Islet of Langerhans (tissue), 1 donor: ENCODE measurements at regions not wholly inside any gene's neighbourhood (a gene's known extent, or its start where the extent isn't known, plus 50 kb on each side); places are given as distances from the start of the nearest gene placed in this dataset.

ENCODE experiments used
- FAIRE-seq: peaks from one replicate; lab custom pipeline; 2011; peaks lifted over from hg19 to GRCh38; lab: Jason Lieb, UNC

DNA sequence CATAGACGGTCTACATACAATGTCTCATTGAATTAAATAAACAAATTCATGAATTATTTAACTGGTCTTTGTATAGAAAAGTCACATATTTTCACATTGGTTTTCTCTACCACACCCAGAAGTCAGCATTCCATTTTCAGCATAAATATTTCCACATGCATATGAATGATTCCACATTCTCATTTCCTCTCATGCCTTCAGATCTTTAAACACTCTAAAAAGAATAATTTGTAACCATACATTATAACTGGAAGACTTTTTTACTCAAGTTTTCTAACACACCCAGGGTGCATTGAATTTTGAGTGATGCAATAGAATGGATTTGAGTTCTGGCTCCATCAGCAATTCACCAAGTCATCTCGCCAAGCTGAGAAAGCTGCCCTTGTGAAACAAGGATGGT is 501.8 kb upstream of the TENM4 start:
- no peak for FAIRE-seq

DNA sequence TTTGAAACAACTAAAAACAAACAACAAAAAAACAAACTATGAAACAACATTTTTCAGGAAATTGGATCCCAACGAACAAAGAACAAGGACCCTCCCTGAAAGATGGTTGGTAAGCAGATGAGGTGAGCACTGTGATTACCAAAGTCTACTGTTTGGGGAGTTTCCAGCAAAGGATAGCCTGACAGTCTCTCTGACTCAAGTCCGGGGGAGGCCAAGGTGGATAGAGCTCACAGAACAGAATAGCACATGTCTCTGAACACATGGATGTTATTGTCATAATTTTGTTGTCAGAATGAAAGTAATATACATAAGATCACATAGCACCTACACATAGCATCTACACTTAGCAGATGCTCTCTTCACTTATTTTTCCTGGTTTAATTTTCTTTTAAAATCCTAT is 501.3 kb upstream of the TENM4 start:
- no peak for FAIRE-seq

GRCh38 chr11:79940974-79941735 is 500.3 kb upstream of the TENM4 start:
- no peak for FAIRE-seq

GRCh38 chr11:79940165-79940564 is 499.3 kb upstream of the TENM4 start:
- FAIRE-seq = no peak

GRCh38 chr11:79939111-79939510 is 498.3 kb upstream of the TENM4 start:
- no peak for FAIRE-seq

DNA sequence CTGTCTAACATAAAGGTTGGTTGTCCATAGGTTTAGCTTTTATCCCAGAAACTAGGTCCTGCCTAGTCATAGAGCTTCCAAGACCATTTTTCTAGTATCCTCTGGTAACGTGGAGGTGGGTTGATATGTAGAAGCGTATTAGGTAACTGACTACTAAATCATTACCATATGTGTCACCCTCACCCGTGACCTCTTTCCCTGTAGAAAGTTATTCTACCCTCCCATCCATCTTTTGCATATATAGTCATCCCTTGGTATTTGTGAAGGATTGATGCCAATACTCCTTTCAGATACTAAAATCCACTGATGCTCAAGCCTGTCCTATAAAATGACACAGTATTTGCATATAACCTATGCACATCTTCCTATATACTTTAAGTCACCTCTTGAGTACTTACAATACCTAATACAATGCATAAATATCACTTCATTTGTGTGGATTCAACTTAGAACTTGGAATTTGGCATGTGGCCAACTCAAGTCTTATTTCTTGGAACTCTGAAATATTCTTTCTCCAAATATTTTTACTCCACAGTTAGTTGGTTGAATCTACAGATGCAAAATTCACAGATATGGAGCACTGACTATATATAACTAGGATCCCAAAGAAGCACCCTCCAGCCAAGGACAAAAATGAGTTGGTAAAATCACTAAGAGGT is 497.0 kb upstream of the TENM4 start:
- FAIRE-seq = no peak

DNA sequence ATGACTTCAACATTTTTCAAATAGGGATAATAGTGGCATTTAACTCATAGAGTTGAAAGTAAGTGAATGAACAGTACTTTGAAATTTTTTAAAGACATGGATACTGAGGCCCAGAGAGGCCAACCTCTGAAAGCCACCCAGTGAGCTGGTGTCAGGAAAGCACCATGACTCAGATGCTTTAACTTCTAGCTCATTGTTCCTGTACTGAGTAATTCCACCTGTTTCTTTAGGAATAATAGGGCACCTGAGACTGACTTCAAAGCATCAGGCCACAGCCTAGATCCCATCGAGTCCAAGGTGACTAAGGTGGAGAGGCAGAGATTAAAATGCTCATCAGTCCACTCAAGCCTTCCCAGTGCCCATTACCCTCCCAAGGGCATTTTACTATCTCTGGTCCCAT is 491.8 kb upstream of the TENM4 start:
- no peak for FAIRE-seq

- FAIRE-seq = no peak
Measured at GRCh38 chr11:79931692-79932091, 490.9 kb upstream of the TENM4 start.

DNA sequence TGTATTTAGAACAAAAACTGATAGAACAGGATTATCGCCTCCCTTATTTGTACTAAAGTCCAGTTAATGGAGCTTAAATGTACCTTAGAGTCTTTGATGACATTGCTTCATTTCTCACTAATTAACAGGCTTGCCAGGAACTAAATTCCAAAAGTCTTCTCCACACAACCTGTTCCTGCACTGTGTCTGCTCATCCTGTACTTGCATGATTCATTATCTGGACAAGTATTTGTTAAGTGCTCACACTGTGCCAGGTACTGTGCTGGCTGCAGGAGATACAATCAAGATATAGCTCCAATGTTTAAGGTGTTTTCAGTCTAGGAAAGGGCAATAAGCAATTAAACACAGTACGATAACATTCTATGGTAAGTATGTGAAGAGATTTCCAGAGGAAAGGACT is 485.9 kb upstream of the TENM4 start:
- no peak for FAIRE-seq

DNA sequence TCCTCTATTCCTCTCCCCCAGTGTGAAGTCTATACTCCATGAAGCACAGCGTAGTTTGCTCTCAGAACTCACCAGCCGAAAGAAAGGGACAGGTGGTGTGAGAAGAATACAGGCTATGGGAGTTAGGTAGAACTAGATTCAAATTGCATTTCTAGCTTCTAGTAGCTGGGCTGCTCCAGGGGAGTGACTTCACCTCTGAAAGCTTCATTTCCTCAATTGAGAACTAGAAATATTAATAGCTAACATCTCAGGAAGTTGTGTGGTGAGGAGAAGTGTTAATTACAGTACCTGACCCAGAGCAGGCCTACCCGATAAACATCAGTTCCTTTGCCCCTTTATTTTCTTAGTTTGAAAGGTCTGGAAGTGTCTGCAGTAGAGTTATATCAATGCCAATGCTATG is 484.7 kb upstream of the TENM4 start:
- no peak for FAIRE-seq

DNA sequence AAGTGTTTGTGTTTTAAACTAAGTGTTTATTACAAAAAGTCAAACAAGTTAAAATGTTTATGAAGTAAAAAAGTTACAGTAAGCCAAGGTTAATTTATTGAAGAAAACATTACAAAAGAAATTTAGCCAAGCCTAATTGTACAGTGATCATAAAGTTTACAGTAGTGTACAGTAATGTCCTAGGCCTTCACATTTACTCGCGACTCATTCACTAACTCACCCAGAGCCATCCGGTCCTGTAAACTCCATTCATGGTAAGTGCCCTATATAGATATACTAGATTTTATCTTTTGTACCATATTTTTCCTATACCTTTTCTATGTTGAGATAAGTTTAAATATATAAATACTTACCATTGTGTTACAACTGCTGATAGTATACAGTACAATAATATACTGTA is 481.8 kb upstream of the TENM4 start:
- FAIRE-seq = no peak

DNA sequence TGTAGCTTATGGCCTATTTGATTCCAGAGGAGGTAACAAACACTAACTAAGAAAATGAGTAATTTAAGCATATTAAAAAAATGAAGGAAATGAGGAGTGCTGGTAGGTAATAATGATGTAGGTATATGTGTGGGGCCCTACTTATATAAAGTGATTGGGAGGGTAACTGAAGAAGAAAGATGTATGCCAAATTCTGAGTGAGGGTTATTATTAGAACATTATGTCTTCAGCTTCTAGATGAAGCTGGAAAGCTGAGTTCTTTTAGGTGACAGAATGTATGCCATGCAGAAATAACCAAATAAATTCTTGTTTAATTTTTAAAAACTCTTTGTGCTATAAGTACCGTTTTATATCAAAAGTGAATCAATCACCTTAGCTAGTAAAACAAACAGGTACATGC is 479.6 kb upstream of the TENM4 start:
- no peak for FAIRE-seq

- no peak for FAIRE-seq
Measured at GRCh38 chr11:79919350-79919749, 478.5 kb upstream of the TENM4 start.

DNA sequence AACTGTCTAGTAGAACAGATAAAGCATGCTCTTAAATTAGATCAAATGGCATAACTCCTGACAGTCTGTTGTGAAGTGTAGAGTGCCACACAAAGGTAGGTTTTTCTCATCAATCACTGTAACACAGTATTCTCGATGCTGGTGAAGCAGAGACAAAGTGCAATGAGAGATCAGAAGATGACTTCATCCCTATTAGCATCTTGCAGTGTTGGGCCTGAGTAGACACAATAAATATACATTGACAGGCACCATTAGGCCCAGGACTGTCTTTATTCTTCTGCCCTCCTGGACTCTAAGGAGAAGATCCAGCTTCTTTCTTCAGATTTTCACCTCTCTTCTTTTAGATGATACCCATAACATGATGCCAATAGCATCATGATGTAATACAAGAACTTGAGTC is 478.0 kb upstream of the TENM4 start:
- no peak for FAIRE-seq

GRCh38 chr11:79906164-79906563 is 465.3 kb upstream of the TENM4 start:
- FAIRE-seq = no peak

DNA sequence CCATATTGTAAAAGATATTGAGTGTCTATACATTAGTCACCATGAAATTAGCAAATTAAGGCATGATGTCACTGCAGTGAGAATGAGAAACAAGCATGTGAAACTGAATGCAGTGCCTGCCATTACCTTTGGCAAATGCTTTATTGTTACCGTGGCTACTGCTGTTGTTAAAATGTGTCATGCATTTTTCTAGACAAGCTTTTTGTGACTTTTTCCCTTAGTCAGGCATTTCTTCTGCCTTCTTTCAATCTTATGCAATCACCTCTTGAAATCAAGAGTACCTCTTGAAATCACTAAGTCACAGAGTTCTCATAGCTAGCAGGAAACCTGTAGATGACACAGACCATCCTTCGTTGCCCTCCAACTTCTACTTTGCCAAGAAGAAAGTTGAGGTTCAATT is 461.7 kb upstream of the TENM4 start:
- FAIRE-seq = no peak

DNA sequence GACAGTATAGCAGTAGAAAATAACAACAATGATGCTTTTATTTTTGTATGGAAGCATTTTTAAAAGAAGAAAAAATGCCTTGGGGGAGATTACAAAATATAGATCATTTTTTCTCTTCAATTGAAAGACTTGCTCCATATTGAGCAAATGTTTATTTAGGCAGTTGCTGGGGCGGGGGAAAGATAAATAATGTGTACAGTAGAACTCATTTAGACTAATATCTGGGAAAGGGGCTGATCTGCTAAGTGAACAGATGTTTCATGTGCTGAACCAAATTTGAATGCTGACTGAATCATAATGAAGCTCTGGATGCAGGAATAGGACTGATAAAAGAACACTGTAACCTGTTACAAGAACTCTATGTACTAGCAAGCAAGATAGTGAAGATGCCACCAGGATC is 457.1 kb upstream of the TENM4 start:
- peak; percentile 9 for FAIRE-seq

DNA sequence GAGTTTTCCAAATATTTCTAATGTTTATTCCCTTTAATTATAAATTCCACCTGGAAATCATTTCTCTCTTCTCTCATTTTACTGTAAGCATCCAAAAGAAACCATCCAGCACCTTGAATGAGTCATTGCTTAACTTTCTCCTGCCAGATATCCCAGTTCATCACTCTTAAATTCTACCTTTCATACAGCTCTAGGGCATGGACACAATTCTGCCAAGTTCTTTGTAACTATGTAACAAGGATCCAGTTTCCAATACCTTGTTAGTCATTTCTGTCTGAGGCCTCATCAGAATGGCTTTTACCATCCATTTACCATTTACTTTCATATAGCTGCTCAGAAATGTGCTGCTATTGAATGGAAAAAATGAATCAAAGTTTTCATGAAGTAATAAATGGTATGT is 455.4 kb upstream of the TENM4 start:
- no peak for FAIRE-seq

DNA sequence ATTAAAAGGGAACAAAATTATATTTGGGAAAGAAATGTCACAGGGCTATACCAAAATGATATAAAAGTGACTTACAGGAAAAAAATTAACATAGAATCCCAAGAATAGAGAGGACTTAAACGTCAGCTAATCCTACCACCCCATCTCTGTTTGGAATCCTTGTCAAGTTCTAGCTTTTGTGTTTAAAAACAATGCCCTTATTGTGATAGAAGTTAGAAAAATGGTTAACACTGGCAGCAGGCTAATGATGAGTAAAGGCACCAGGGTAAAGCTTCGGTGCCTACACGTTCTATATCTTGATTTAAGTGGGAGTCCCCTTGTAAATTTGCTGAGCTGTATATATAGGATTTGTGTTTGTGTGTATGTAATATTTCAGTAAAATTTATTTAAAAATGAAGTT is 453.3 kb upstream of the TENM4 start:
- FAIRE-seq = no peak

DNA sequence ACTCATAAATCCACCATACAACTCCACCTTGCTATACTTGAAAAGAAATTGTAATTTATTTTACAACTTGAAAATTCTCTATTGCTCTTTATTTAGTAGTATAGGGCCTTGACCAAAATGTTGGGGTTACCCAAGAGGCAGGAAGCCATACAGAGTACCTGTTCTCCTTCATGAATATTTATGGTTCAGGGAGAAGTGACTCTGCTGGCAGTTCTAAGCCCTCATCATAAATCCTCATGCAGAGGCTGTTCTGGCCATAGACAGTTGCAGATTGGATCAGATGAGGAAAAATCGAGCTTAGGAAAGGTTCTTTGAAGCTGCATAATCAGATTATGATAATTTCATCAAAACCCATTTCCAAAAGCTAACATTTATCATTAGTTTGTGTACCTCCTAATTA is 449.4 kb upstream of the TENM4 start:
- no peak for FAIRE-seq

- FAIRE-seq = no peak
Measured at GRCh38 chr11:79864882-79865281, 424.1 kb upstream of the TENM4 start.

GRCh38 chr11:79860336-79860735 is 419.5 kb upstream of the TENM4 start:
- FAIRE-seq = no peak

DNA sequence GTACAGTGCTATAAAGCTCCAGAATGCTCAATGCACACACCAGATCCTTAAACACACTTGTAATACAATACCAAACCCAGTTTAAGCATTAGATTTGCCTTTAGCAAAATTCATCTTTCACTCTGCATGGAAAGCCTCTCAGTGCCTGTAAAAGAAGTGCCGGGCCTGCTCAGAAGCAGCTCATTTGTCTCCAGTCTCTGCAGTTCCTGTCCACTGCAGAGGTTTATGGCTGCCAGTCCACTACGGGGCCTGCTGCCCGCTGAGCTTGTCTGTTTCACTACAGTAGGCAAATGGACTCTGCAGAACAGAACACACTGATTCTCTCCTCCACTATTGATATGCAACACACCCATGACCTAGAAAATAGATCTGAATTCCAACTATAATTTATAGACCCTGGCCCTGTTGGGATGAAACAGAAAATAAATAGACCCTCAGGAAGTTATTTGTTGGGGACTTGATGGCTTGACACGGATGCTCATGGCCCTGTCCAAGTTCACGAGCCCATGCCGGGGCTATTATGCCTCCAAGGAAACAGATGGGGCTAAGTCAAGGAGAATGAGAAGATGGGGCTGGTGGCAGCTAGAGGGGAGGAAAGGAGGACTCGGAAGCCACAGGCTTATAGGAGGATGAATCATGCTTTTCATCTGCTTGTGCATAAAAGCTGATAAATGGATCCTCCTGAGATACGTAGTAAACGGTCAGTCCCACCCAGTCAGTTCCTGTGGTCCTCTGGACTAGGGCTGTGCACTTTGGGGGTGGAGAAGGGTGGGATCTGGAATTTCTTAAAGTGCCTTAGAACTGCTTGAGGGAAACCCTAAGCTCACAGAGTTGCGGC is 416.8 kb upstream of the TENM4 start:
- FAIRE-seq = no peak
